Liver (tissue), 8 donors: ENCODE measurements at regions not wholly inside any gene's neighbourhood (a gene's known extent, or its start where the extent isn't known, plus 50 kb on each side); places are given as distances from the start of the nearest gene placed in this dataset.

Source experiments
- DNase-seq: peaks from one replicate; pipeline ENCODE4 v3.0.0-alpha.2; 2017; ENCODE audit warnings: low spot score
- H3K27ac ChIP-seq, 2 donors: one replicate each; pipeline ENCODE4 v1.7.0; 2013; ENCODE audit warnings: inconsistent platforms in 2 of 2, low read length in 2 of 2, control low read depth in 1 of 2, low read depth in 1 of 2, mild to moderate bottlenecking in 1 of 2
- H3K27me3 ChIP-seq, 4 donors: one replicate each; pipeline versions ENCODE4 v1.6.1 to v1.7.0; 2013; ENCODE audit warnings: low read length in 3 of 4, inconsistent platforms in 1 of 4, mild to moderate bottlenecking in 1 of 4, moderate library complexity in 1 of 4; ENCODE audit not compliant: control insufficient read depth in 4 of 4, insufficient read depth in 4 of 4
- H3K36me3 ChIP-seq, 4 donors: one replicate each; pipeline versions ENCODE4 v1.6.1 to v1.7.0; 2013; ENCODE audit warnings: low read length in 3 of 4, mild to moderate bottlenecking in 3 of 4, low read depth in 1 of 4, moderate library complexity in 1 of 4; ENCODE audit not compliant: control insufficient read depth in 4 of 4, insufficient read depth in 3 of 4
- H3K4me1 ChIP-seq, 4 donors: one replicate each; pipeline versions ENCODE4 v1.6.1 to v1.7.0; 2013; ENCODE audit warnings: low read length in 3 of 4, mild to moderate bottlenecking in 3 of 4, moderate library complexity in 1 of 4; ENCODE audit not compliant: control insufficient read depth in 4 of 4, insufficient read depth in 4 of 4
- H3K4me3 ChIP-seq, 3 donors: one replicate each; pipeline versions ENCODE4 v1.6.1 to v1.7.0; 2013; ENCODE audit warnings: low read length in 3 of 3, control low read depth in 1 of 3, low read depth in 1 of 3, mild to moderate bottlenecking in 1 of 3
- H3K9ac ChIP-seq, 2 donors: one replicate each; pipeline ENCODE4 v1.7.0; 2013; ENCODE audit warnings: low read length in 2 of 2, mild to moderate bottlenecking in 2 of 2, moderate library complexity in 2 of 2, control low read depth in 1 of 2, low read depth in 1 of 2
- H3K9me3 ChIP-seq, 4 donors: one replicate each; pipeline versions ENCODE4 v1.6.1 to v1.7.0; 2013; ENCODE audit warnings: low read length in 3 of 4; ENCODE audit not compliant: control insufficient read depth in 4 of 4
- ATF3 ChIP-seq: IDR thresholded peaks from 2 replicates; pipeline ENCODE4 v1.6.1; 2016; ENCODE audit warnings: antibody characterized with exemption
- CTCF ChIP-seq: fragments of 150-350 bp; IDR thresholded peaks from 2 replicates; pipeline ENCODE4 v1.5.1; 2017; ENCODE audit warnings: improper control_type of control experiment, low read depth, low read length; ENCODE audit not compliant: missing input control
- EGR1 ChIP-seq, 2 donors: IDR thresholded peaks; 2 replicates each; pipeline ENCODE4 v1.6.1; 2016 to 2018; ENCODE audit warnings: antibody characterized with exemption in 2 of 2, low read depth in 2 of 2
- FOXA1 ChIP-seq: IDR thresholded peaks from 2 replicates; pipeline ENCODE4 v1.6.1; 2016; ENCODE audit warnings: antibody characterized with exemption
- FOXA2 ChIP-seq: IDR thresholded peaks from 2 replicates; pipeline ENCODE4 v1.6.1; 2016; ENCODE audit warnings: antibody characterized with exemption
- GABPA ChIP-seq, 2 donors: IDR thresholded peaks in 1 of 2; conservative IDR thresholded peaks in 1 of 2; 2 replicates each; pipeline ENCODE4 v1.6.1; 2016; ENCODE audit warnings: antibody characterized with exemption in 2 of 2, mild to moderate bottlenecking in 1 of 2, moderate library complexity in 1 of 2
- HNF4A ChIP-seq, 2 donors: conservative IDR thresholded peaks; 2 replicates each; pipeline ENCODE4 v1.6.1; 2016; ENCODE audit warnings: antibody characterized with exemption in 2 of 2, mild to moderate bottlenecking in 2 of 2
- HNF4G ChIP-seq: IDR thresholded peaks from 2 replicates; pipeline ENCODE4 v1.6.1; 2016; ENCODE audit warnings: antibody characterized with exemption
- JUND ChIP-seq, 2 donors: IDR thresholded peaks; 2 replicates each; pipeline ENCODE4 v1.6.1; 2016; ENCODE audit warnings: antibody characterized with exemption in 2 of 2
- MAX ChIP-seq: IDR thresholded peaks from 2 replicates; pipeline ENCODE4 v1.6.1; 2016; ENCODE audit warnings: antibody characterized with exemption
- NR2F2 ChIP-seq: IDR thresholded peaks from 2 replicates; pipeline ENCODE4 v1.6.1; 2016; ENCODE audit warnings: antibody characterized with exemption
- RAD21 ChIP-seq, 2 donors: IDR thresholded peaks; 2 replicates each; pipeline ENCODE4 v1.6.1; 2016; ENCODE audit warnings: antibody characterized with exemption in 2 of 2, mild to moderate bottlenecking in 2 of 2
- REST ChIP-seq: IDR thresholded peaks from 2 replicates; pipeline ENCODE4 v1.6.1; 2016; ENCODE audit warnings: antibody characterized with exemption, mild to moderate bottlenecking
- RXRA ChIP-seq, 2 donors: IDR thresholded peaks; 2 replicates each; pipeline ENCODE4 v1.6.1; 2017 to 2018; ENCODE audit warnings: antibody characterized with exemption in 2 of 2, mild to moderate bottlenecking in 1 of 2
- SP1 ChIP-seq: IDR thresholded peaks from 2 replicates; pipeline ENCODE4 v1.6.1; 2018; ENCODE audit warnings: antibody characterized with exemption, mild to moderate bottlenecking
- TAF1 ChIP-seq: conservative IDR thresholded peaks from 2 replicates; pipeline ENCODE4 v1.6.1; 2016; ENCODE audit warnings: antibody characterized with exemption, mild to moderate bottlenecking
- YY1 ChIP-seq: IDR thresholded peaks from 2 replicates; pipeline ENCODE4 v1.6.1; 2016; ENCODE audit warnings: antibody characterized with exemption, mild to moderate bottlenecking
- ZBTB33 ChIP-seq: IDR thresholded peaks from 2 replicates; pipeline ENCODE4 v1.6.1; 2016; ENCODE audit warnings: antibody characterized with exemption
- WGBS: extraction: QIAGEN DNeasy Blood & Tissue Kit; methylation state at CpG from one replicate; pipeline ENCODE4 v1.1.7; 2013; 5-methylcytosine and 5-hydroxymethylcytosine counted together
- donor health status: healthy.
- donor health status: healthy.
- donor health status: healthy.
- donor health status: healthy.
- donor health status: healthy.

GRCh38 chr4:138898282-138898681 is 117.3 kb upstream of the NOCT start (continued):
- no peak for TF ChIP-seq REST
- TF ChIP-seq FOXA2: no peak
- no peak for TF ChIP-seq JUND (IDR thresholded peaks at IDR 0.05)

- no peak for DNase-seq
- H3K4me3 ChIP-seq: no peak overlapping the region
- H3K9ac ChIP-seq: no peak overlapping the region
- H3K9me3 ChIP-seq: no peaks in the 10 kb centered on the region
- no peaks in the 10 kb centered on the region for H3K4me1 ChIP-seq
- 37% methylated on average over 2 of the region's 2 CpGs for WGBS
- H3K27ac ChIP-seq: no peak overlapping the region
- no peaks in the 10 kb centered on the region for H3K36me3 ChIP-seq
- no peaks in the 10 kb centered on the region for H3K27me3 ChIP-seq
- TF ChIP-seq GABPA (IDR thresholded peaks at IDR 0.05 in 1 of 2, conservative IDR thresholded peaks at IDR 0.05 in 1 of 2) (no peak), MAX (no peak), SP1 (no peak)
Observed at GRCh38 chr4:138897811-138898226, 117.8 kb upstream of the NOCT start.

GRCh38 chr4:138894709-138895108 is 120.9 kb upstream of the NOCT start:
- Histone ChIP-seq H3K9me3 (no peaks in the 10 kb centered on the region), H3K36me3 (no peaks in the 10 kb centered on the region), H3K27ac (no peak overlapping the region), H3K27me3 (no peaks in the 10 kb centered on the region), H3K4me1 (no peaks in the 10 kb centered on the region), H3K4me3 (no peak overlapping the region), H3K9ac (no peak overlapping the region)
- TF ChIP-seq GABPA (IDR thresholded peaks at IDR 0.05 in 1 of 2, conservative IDR thresholded peaks at IDR 0.05 in 1 of 2) (no peak), HNF4A (conservative IDR thresholded peaks at IDR 0.05) (no peak), JUND (IDR thresholded peaks at IDR 0.05) (no peak), TAF1 (no peak), ZBTB33 (no peak), REST (no peak), ATF3 (no peak), CTCF (no peak), RXRA (IDR thresholded peaks at IDR 0.05) (no peak), NR2F2 (no peak), FOXA1 (no peak), EGR1 (IDR thresholded peaks at IDR 0.05; ENCODE audit: low read depth in 2 of 2) (no peak), SP1 (no peak), MAX (no peak), YY1 (no peak), RAD21 (IDR thresholded peaks at IDR 0.05) (no peak), FOXA2 (no peak), HNF4G (no peak)
- no peak for DNase-seq
- WGBS: 90% methylated on average over 1 of the region's 1 CpG
